H7 (cell line): ENCODE measurements at regions not wholly inside any gene's neighbourhood (a gene's known extent, or its start where the extent isn't known, plus 50 kb on each side); places are given as distances from the start of the nearest gene placed in this dataset.
A peak's percentile ranks its signal among the peaks of the same experiment; 100 is the strongest.
"Not testable (repeated sequence)": the region's sequence is repeated elsewhere in the genome, so short reads cannot be mapped to it uniquely, and the experiment has no call there.

Experiments
- DNase-seq: peaks from one replicate; pipeline ENCODE4 v3.0.0; 2012
- H3K27me3 ChIP-seq: 2 replicates; pipeline ENCODE4 v1.6.0; 2011; ENCODE audit warnings: mild to moderate bottlenecking, low read length; ENCODE audit not compliant: control insufficient read depth, insufficient read depth
- H3K36me3 ChIP-seq: replicated peaks from 2 replicates; pipeline ENCODE4 v1.5.1; 2011; ENCODE audit warnings: low read length; ENCODE audit not compliant: control insufficient read depth, insufficient read depth
- H3K4me3 ChIP-seq: 2 replicates; pipeline ENCODE4 v1.5.1; 2011; ENCODE audit warnings: low read depth, mild to moderate bottlenecking, control low read depth, low read length, moderate library complexity; ENCODE audit not compliant: insufficient read depth

DNA sequence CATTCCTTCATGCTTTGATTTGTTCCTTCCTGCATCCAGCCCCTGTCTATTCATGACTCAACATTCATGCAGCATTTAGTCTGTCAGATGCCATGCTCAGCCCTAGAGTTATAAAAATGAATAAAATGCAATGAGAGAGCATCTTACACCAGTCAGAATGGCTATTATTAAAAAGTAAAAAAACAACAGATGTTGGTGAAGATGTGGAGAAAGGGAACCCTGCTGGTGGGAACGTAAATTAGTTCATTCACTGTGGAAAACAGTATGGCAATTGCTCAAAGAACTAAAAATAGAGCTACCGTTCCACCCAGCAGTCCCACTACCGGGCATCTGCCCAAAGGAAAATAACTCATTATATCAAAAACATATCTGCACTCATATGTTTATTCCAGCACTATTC is 70.0 kb upstream of the GTF3A start:
- H3K4me3 ChIP-seq: no peak overlapping the region
- DNase-seq: no peak
- H3K27me3 ChIP-seq: no peaks in the 10 kb centered on the region
- H3K36me3 ChIP-seq: no peaks in the 10 kb centered on the region

DNA sequence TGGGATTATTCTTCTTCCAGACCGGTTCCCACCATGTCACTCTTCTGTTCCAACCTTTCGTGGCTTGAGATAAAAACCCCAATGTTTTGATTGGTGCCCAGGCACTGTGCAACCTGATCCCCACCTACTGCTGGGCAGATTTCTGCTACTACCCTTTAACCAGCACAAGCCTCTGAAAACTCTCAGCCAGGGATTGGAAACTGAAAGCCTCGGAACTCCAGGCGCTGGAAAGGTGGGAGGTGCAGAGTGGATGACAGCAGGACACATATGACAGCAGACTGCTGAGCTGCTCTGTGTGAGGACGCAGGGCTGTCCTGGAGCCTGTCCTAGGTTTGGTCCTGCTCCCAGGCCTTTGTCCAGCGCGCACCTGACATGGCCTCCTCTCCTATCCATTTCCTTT is 68.5 kb upstream of the GTF3A start:
- DNase-seq: peak; percentile 70
- no peaks in the 10 kb centered on the region for H3K27me3 ChIP-seq
- H3K4me3 ChIP-seq: no peak overlapping the region
- H3K36me3 ChIP-seq: no peaks in the 10 kb centered on the region

DNA sequence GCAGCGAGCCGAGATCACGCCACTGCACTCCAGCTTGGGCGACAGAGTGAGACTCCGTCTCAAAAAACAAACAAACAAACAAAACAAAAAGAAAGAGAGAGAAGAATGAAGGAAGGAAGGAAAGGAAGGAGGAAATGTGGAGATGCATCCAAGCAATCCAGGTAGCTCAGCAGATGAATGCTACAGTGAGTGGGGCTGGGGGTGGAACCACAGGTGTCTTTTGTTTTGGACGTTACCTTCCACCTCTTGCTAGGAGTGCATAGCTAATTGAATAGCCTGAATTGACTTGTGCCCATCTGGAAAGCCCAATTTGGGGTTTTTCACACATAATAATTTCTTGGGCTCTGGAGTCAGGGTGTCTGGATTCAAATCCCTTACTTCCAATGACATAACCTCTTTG is 66.0 kb upstream of the GTF3A start:
- Histone ChIP-seq H3K36me3 (no peaks in the 10 kb centered on the region), H3K27me3 (no peaks in the 10 kb centered on the region), H3K4me3 (no peak overlapping the region)
- DNase-seq: peak; percentile 54

DNA sequence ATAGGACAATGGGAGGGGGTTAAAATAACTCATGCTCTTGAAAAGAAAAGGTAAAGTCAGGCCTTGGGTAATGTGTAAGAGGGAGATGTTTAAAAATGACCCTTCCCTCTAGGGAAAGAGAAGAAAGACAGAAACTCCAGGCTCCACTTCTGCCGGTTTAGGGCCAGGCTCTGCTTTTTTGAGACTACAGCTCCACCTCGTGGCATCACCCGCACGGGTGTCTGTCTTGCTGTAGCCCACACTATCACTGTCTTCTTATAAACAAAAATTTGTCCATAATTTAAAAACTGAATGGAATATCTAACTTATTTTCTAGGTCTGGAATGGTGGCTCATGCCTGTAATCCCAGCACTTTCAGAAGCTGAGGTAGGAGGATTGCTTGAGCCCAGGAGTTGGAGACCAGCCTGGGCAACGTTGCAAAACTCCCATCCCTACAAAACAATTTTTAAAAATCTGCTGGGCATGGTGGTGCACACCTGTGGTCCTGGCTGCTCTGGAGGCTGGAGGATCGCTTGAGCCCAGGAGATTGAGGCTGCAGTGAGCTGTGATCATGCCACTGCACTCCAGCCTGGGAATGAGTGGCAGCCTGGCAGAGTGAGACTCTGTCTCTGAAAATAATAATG is 65.1 kb upstream of the GTF3A start:
- Histone ChIP-seq H3K27me3 (no peaks in the 10 kb centered on the region), H3K4me3 (no peak overlapping the region), H3K36me3 (no peaks in the 10 kb centered on the region)
- DNase-seq: peak; percentile 80

DNA sequence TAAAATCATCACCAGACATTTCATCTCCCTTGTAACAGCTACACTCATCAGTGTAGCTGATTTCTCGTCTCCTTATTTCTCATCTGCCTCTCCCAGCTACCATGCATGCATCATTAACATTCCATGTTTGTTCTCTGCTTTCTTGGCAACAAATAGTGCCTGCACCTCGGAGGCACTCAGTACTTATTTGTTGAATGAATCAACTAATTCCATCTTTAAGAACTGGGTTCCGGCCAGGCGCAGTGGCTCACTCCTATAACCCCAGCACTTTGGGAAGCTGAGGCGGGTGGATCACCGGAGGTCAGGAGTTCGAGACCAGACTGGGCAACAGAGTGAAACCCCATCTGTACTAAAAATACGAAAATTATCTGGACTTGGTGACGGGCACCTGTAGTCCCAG is 63.9 kb upstream of the GTF3A start:
- Histone ChIP-seq H3K27me3 (no peaks in the 10 kb centered on the region), H3K4me3 (no peak overlapping the region), H3K36me3 (no peaks in the 10 kb centered on the region)
- no peak for DNase-seq

DNA sequence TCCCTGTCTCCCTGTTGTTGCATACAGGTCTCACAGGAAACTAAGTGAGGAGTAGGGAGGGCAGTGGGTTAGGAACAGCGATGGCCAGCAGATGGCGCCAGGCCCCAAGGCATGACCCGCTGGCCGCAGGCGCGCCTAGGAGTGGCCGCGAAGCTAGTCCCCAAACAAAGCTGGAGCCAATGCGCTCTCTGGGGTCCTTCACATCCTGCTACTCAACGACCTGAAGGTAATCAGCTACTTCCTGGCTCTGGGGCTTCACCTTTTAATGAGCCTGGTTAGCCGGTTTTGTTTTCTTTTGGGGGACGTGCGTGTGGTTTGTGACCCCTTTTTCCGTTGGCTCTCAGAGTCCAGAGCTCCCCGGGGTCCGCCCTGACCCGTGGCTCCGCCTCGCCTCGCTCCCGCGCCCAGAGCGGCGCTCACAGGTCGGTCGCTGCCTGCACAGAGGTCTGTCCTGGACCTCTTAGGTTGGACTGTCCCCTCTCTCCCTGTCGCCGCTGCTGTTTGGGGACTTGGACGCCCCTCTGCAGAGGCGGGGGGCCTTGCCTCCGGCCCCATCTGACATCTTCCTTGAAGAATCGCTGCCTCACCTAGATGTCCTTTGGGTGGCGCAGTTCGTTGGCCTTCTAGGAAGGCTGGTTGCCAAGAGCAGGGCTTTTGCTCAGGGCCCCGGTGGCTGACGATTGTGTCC is 62.2 kb upstream of the GTF3A start:
- no peaks in the 10 kb centered on the region for H3K36me3 ChIP-seq
- H3K4me3 ChIP-seq: peak overlapping the region; percentile 45
- H3K27me3 ChIP-seq: no peaks in the 10 kb centered on the region
- peak; percentile 93 for DNase-seq

DNA sequence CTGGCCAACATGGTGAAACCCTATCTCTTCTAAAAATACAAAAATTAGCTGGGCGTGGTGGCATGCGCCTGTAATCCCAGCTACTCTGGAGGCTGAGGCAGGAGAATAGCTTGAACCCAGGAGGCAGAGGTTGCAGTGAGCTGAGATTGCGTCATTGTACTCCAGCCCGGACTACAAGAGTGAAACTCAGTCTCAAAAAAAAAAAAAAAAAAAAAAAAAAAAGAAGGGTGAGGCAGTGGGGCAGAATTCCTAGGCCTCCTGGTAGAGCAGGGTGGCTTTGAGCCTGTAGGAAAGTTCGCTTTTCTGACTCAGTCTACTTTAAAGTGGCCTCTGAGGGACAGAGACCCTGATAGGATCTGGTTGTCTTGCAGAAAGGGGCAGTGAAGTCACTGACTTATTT is 60.8 kb upstream of the GTF3A start:
- H3K36me3 ChIP-seq, DNase-seq, H3K27me3 ChIP-seq, H3K4me3 ChIP-seq: not testable (repeated sequence)

DNA sequence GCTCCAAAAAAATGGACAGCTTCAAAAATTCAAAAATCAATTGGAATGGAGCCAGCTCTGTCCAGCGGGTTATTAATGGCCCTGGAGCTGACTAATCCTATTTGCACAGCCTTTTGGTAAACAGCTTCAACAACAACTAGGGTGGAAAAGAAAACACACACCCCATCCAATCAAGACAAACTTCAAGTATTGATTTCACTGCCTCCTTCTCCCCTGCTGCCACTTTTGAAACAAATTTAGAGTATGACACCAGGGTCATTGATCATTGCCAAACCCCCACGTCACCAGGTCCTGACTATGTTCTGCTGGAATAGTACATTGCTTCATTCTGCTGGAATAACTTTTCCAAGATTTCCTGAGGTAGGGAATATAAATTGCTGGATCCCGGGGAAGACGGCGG is 56.8 kb upstream of the GTF3A start:
- H3K27me3 ChIP-seq: no peaks in the 10 kb centered on the region
- no peaks in the 10 kb centered on the region for H3K36me3 ChIP-seq
- no peak overlapping the region for H3K4me3 ChIP-seq
- DNase-seq: no peak

DNA sequence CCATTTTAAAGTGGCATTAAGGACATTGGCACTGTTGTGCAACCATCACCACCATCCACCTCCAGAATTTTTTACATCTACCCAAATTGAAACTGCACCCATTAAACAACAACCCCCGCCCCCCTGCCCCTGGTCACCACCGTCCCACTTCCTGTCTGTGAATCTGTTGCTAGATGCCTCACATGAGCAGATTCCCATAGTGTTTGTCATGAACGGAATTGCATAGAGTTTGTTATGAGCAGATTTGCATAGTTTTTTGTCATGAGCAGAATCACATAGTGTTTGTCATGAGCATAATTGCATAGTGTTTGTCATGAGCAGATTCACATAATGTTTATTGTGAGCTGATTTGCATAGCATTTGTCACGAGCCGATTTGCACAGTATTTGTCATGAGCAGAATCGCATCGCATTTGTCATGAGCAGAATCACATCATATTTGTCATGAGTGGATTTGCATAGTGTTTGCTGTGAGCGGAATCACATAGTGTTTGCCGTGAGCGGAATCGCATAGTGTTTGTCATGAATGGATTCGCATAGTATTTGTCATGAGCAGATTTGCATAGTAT is 54.0 kb upstream of the GTF3A start:
- Histone ChIP-seq H3K27me3 (peaks cover 4% of the 10 kb centered on the region), H3K36me3 (no peaks in the 10 kb centered on the region), H3K4me3 (no peak overlapping the region)
- no peak for DNase-seq

DNA sequence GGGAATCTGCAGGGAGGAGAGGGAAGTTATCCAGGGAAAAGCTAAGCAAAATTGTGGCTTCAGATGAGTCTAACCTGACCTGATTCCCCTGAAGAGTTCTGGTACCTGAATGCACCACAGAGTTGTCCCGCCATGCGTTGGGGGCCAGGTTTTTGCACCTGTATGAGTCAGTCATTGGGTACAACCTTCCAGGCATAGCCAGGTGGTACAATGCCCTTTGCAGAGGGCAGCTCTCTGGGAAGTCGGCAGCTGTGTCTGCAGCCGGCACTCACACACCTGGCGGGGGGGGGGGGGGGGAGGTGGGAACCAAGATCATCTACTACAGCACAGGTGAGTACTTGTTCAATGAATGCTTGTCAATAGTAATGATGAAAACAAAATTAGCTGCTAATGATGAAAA is 52.5 kb upstream of the GTF3A start:
- no peak for DNase-seq
- H3K4me3 ChIP-seq: no peak overlapping the region
- H3K36me3 ChIP-seq: no peaks in the 10 kb centered on the region
- H3K27me3 ChIP-seq: peaks cover 4% of the 10 kb centered on the region

DNA sequence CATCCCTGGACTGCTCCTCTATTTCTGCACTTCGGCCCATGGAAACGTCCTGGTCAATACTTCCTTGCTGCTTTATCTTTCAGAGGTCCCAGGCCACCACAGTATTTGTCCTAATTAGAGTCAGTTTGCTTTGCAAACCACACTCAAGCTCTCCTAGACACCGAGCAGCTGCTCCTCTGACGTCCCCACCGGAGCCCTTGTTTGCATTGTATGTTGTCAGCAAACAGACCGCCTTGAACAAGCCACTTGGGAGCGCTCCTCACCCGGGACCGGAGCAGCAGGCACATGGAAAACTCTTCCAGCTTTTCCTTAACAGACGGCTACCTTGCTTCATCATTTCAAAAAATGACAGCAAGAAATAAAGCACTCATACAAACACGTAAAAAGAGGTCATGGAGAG is 51.5 kb upstream of the GTF3A start:
- no peaks in the 10 kb centered on the region for H3K36me3 ChIP-seq
- H3K4me3 ChIP-seq: no peak overlapping the region
- no peak for DNase-seq
- peaks cover 4% of the 10 kb centered on the region for H3K27me3 ChIP-seq

DNA sequence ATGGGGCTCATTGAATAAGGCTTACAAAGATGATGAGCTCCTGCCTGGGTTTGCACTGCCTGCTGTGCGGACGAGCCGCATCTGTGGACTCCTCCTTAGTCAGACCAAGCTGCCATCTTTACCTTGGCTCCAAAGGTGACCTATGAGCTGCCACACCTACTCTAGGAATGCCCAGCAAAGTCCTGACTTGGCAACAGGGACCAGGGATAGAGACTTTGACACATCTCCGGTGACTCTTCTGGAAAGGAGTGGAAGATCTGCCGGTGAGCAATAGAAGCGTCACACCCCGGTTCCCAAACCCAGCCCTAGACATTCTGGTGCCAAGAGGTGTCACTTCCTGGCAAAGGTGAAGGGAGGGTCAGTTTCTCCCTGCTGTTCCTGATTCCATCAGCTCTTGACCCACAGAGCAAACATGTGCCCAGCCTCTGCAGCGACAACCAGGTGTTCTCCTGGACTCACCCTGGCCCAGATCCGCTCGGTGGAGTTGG is 50.2 kb upstream of the GTF3A start:
- H3K4me3 ChIP-seq: no peak overlapping the region
- H3K27me3 ChIP-seq: peaks cover 4% of the 10 kb centered on the region
- DNase-seq: no peak
- no peaks in the 10 kb centered on the region for H3K36me3 ChIP-seq
